ENCODE measurements at regions not wholly inside any gene's neighbourhood (a gene's known extent, or its start where the extent isn't known, plus 50 kb on each side); places are given as distances from the start of the nearest gene placed in this dataset.
"Not testable (repeated sequence)": the region's sequence is repeated elsewhere in the genome, so short reads cannot be mapped to it uniquely, and the experiment has no call there.

GRCh38 chr2:126272401-126272800 lies 383.6 kb upstream of the GYPC start:
- DNase-seq, result no peak
- Histone ChIP-seq H3K4me3 (ENCODE audit: low read depth, low read length) (no peak overlapping the region), H3K9me3 (ENCODE audit: severe bottlenecking) (no peaks in the 10 kb centered on the region), H3K27me3 (ENCODE audit: insufficient read depth, low read depth, severe bottlenecking) (peaks cover 22% of the 10 kb centered on the region), H3K36me3 (no peaks in the 10 kb centered on the region), H3K27ac (no peak overlapping the region)
- no peak for TF ChIP-seq CTCF (IDR thresholded peaks at IDR 0.05; ENCODE audit: low read depth, low read length)

- no peaks in the 10 kb centered on the region for H3K36me3 ChIP-seq
- DNase-seq, result no peak
- peaks cover 11% of the 10 kb centered on the region for H3K27me3 ChIP-seq (ENCODE audit: insufficient read depth, low read depth, severe bottlenecking)
- H3K27ac ChIP-seq, result no peak overlapping the region
- no peak overlapping the region for H3K4me3 ChIP-seq (ENCODE audit: low read depth, low read length)
- no peak for TF ChIP-seq CTCF (IDR thresholded peaks at IDR 0.05; ENCODE audit: low read depth, low read length)
- H3K9me3 ChIP-seq (ENCODE audit: severe bottlenecking), result no peaks in the 10 kb centered on the region
Observed at GRCh38 chr2:126275098-126275497, 380.9 kb upstream of the GYPC start.

GRCh38 chr2:126276268-126276667 lies 379.7 kb upstream of the GYPC start:
- not testable (repeated sequence) for H3K36me3 ChIP-seq; DNase-seq; H3K27ac ChIP-seq; H3K9me3 ChIP-seq (ENCODE audit: severe bottlenecking); H3K4me3 ChIP-seq (ENCODE audit: low read depth, low read length)
- peaks cover 10% of the 10 kb centered on the region for H3K27me3 ChIP-seq (ENCODE audit: insufficient read depth, low read depth, severe bottlenecking)

GRCh38 chr2:126288362-126288761 lies 367.6 kb upstream of the GYPC start:
- Histone ChIP-seq H3K27me3 (ENCODE audit: insufficient read depth, low read depth, severe bottlenecking) (peaks cover 16% of the 10 kb centered on the region), H3K4me3 (ENCODE audit: low read depth, low read length) (no peak overlapping the region), H3K27ac (no peak overlapping the region), H3K9me3 (ENCODE audit: severe bottlenecking) (no peaks in the 10 kb centered on the region), H3K36me3 (no peaks in the 10 kb centered on the region)
- DNase-seq, result no peak
- no peak for TF ChIP-seq CTCF (IDR thresholded peaks at IDR 0.05; ENCODE audit: low read depth, low read length)

- H3K4me3 ChIP-seq (ENCODE audit: low read depth, low read length); H3K27ac ChIP-seq; H3K9me3 ChIP-seq (ENCODE audit: severe bottlenecking); H3K27me3 ChIP-seq (ENCODE audit: insufficient read depth, low read depth, severe bottlenecking); DNase-seq; H3K36me3 ChIP-seq: not testable (repeated sequence)
Observed at GRCh38 chr2:126293962-126294361, 362.0 kb upstream of the GYPC start.

GRCh38 chr2:126299469-126299976 lies 356.4 kb upstream of the GYPC start:
- Histone ChIP-seq H3K9me3 (ENCODE audit: severe bottlenecking) (no peaks in the 10 kb centered on the region), H3K27me3 (ENCODE audit: insufficient read depth, low read depth, severe bottlenecking) (peaks cover 13% of the 10 kb centered on the region), H3K27ac (no peak overlapping the region), H3K4me3 (ENCODE audit: low read depth, low read length) (no peak overlapping the region), H3K36me3 (no peaks in the 10 kb centered on the region)
- TF ChIP-seq CTCF (IDR thresholded peaks at IDR 0.05; ENCODE audit: low read depth, low read length), result no peak
- no peak for DNase-seq

GRCh38 chr2:126300348-126300747 lies 355.6 kb upstream of the GYPC start:
- no peak overlapping the region for H3K27ac ChIP-seq
- no peak for DNase-seq
- no peaks in the 10 kb centered on the region for H3K9me3 ChIP-seq (ENCODE audit: severe bottlenecking)
- no peaks in the 10 kb centered on the region for H3K36me3 ChIP-seq
- no peak for TF ChIP-seq CTCF (IDR thresholded peaks at IDR 0.05; ENCODE audit: low read depth, low read length)
- H3K27me3 ChIP-seq (ENCODE audit: insufficient read depth, low read depth, severe bottlenecking), result peaks cover 10% of the 10 kb centered on the region
- no peak overlapping the region for H3K4me3 ChIP-seq (ENCODE audit: low read depth, low read length)
